Daoy (cell line): ENCODE measurements at regions not wholly inside any gene's neighbourhood (a gene's known extent, or its start where the extent isn't known, plus 50 kb on each side); places are given as distances from the start of the nearest gene placed in this dataset.
A peak's percentile ranks its signal among the peaks of the same experiment; 100 is the strongest.
"Not testable (repeated sequence)": the region's sequence is repeated elsewhere in the genome, so short reads cannot be mapped to it uniquely, and the experiment has no call there.

Experiments
- DNase-seq: peaks from one replicate; pipeline ENCODE4 v3.0.0-alpha.2; 2015; ENCODE audit warnings: low read depth

GRCh38 chr5:38678697-38679096 is 122.3 kb upstream of the LIFR start:
- not testable (repeated sequence) for DNase-seq

- no peak for DNase-seq
These were observed 123.8 kb upstream of the LIFR start for GRCh38 chr5:38680094-38680825.

DNA sequence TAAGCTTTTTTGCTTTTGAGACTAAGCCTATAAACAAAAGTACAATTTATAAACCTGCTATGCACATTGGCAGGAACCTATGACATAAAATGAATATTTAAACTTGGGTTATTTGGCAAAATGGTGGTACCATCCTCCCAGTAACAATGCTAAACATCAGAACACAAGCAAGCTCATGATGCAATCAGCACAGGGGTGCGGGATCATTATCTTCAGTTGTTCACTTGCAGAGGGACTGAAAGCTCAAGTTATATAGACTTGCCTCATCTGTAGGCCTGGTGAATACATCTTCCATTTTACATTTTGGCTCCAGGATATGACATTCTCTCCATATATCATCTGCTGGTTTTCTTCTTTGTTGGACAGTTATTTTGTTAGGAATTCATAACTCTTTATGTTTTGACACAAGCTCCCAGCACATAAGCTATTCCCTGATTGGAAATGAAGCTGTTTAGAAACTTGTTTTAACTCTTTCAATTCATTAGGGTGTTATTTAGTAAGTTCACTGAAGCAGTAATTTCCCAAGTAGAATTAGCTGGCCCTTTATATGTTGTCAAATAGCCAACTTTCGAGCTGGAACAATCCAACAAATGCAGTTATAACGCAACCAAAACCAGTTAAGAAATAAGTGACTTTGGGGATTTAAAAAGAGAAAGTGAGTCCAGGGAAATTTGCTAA is 124.7 kb upstream of the LIFR start:
- DNase-seq, result no peak

GRCh38 chr5:38681966-38682365 is 125.5 kb upstream of the LIFR start:
- no peak for DNase-seq

GRCh38 chr5:38686658-38687057 is 130.2 kb upstream of the LIFR start:
- DNase-seq, result no peak

- no peak for DNase-seq
These were observed 135.9 kb upstream of the LIFR start for GRCh38 chr5:38692346-38692745.

GRCh38 chr5:38692781-38693527 is 136.5 kb upstream of the LIFR start:
- DNase-seq, result no peak

DNA sequence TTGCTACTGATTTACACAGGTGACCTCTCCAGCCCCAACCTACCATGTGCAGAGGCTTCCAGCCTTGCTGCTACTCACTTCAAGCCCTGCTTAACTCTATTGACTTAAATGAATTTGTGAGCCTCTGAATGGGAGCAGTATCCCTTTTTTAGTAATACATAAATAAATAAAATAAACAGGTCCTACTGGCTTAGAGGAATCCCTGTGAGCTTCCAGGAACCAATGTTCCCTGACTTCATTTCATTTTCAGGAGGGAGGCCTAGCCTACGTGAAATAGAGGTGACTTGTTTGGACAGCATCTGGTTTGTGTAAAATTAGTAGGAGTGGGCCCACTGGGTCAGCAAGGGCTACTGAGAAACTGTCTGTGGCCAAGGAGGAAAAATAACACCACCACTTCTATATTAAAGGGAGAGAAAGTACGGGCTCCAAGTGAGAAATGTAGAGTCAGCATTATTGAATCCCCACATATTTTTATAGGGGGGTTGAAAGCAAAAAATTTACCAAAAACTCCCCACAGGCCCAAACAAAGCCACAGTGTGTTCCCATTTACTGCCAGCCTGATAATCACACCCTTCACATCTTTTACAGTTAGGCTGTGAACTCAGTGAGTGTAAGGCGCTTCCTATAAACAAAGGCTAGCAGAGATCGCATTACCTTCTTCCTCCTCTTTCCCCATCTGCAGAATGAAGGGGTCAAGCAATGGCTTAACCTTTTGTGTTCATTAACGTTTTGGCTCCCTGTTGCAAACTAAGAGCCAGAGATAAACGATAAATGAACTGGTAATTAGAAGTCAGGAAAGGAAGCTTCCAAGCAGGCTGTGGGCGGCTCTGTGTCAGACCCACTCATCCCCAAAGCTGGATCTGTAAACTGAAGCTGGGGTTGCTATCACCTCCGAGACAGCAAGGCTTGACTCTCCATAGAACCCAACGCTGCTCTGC is 138.8 kb upstream of the LIFR start:
- no peak for DNase-seq

DNA sequence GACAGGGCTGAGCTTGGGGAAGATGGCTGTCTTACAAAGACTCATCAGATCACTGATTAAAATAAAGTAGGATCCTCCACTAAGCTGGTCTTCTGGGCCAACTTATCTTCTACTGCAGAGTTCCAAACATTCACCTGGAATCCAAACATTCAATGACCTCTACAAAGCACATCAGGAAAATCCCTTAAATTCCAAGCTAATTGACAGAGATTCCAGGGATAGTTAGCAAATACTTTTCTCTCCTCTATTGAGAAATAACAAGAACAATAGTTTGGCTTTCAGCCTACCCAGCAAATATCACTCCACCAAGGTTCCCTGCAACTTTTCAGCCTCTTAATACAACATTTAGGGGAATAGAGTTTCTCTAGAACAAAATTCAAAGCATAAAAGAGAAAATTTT is 140.6 kb upstream of the LIFR start:
- DNase-seq, result no peak

DNA sequence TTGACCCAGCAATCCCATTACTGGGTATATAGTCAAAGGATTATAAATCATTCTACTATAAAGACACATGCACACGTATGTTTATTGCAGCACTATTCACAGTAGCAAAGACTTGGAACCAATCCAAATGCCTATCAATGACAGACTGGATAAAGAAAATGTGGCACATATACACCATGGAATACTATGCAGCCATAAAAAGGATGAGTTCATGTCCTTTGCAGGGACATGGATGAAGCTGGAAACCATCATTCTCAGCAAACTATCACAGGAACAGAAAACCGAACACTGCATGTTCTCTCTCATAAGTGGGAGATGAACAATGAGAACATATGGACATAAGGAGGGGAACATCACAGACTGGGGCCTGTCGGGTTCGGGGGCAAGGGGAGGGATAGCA is 140.3 kb upstream of the OSMR start:
- not testable (repeated sequence) for DNase-seq

DNA sequence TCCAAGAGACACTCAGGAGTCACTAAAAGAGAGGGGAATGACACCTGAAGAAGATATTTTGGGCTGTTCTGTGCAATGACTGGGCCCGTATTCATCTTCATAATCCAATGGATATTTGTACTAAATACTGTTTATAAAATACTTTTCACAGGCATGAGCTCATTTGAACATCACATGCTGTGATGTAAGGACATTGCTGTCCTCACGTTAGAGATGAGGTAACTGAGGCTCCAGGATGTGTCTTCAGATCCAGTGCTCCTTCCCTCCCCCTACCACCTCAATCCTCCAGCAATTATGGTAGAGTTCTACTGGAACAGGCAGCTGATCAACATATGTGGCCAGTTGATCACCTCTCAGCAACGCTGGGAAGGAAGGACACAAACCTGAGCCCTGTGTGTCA is 139.4 kb upstream of the OSMR start:
- no peak for DNase-seq

GRCh38 chr5:38707352-38708210 is 138.2 kb upstream of the OSMR start:
- DNase-seq, result no peak

DNA sequence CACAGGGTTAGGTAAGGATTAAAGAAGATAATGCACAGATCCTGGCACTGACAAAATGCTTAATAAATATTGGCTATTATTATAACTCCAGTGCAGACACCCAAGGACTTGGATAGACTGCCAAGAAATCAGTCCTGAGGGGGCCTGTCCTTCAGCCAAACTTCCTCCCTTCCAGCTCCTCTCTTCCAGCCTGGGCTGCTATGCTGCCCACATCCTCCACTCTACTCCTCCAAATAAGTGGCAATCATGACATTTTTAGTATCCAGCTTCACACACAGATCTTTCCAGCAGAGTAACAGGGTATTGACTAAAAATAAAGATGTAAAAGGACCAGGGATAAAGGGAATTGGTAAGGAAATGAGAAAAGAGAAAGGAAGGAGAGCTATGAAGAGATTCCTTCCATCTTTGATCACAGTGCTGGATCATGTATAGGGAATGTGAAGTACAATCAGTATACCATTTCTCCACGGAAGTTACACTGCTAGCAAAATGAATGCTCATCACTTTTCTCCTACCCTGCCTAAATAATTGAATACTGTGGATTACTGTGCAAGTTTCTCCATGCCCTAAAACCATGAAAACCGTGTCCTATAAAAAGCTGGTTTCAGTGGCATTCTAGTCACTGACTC is 136.0 kb upstream of the OSMR start:
- no peak for DNase-seq

- no peak for DNase-seq
These were observed 135.2 kb upstream of the OSMR start for GRCh38 chr5:38710627-38711026.

GRCh38 chr5:38712391-38712790 is 133.4 kb upstream of the OSMR start:
- DNase-seq, result no peak

DNA sequence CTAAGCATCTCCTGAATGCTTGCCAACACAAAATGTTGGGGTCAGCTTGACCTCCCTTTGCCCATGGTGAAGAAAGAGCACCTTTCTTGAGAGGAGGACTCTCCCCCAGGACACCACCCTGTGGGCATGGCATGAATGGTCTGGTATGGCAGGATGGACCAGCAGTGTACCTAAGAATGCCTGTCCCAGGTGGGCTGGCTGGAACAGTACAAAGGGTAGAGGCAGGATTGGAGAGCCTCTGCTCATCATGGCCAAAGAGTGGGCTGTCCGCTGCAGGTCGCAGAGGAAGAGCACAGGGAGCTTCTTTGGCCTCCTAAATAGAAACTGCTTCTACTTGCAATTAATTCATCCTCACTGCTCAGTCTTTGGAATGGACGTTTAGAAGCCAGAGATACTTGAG is 131.6 kb upstream of the OSMR start:
- DNase-seq, result no peak

DNA sequence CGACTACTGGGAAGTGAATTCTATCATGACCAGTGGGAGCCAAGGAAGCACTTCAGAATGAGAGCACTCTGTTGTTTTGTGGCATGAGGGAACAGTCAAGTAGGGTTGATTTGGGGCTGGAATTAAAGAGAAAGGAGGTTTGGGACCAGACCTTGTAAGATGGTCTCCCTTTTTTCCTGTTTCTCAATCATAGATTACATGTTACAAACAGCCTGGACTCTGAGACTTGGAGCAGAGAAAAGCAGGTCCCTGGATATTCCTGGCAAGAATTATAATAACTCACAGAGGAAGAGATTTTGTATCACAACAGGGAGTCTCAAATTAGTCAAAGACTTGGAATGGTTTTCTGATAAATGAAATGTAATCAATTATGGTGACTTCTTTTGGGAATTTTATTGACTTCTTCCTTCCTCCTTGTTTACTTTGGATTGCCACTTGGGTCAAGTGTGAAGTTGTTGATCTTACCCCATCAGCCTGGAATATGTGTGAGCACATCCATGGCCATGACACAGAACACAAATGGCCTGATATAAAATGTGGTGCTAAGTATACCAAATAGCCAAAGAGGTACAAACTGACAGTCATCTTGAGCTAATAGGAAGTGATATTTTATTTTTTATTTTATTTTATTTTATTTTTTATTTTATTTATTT is 131.0 kb upstream of the OSMR start:
- no peak for DNase-seq

DNA sequence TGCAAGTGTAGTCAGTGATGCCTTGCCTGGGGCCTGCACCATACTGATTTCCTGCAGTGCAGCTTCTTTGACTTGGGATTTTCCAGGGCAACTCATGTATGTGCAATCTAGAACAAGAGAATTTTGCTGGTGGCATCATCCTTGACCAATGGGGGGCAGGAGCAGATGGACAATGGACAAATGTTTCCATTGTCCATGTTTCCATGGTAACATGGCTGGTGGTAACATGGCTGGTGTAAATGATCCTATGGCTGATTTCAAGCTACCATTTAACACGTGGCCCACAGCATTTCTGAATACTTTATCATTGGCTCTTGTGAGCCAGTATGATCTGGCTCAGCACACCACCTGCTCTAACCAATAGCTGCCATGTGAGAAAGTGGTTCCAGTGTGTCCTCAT is 130.1 kb upstream of the OSMR start:
- DNase-seq, result peak; percentile 26

- no peak for DNase-seq
These were observed 129.3 kb upstream of the OSMR start for GRCh38 chr5:38716516-38716915.
